HCT116 (cell line): ENCODE measurements at regions not wholly inside any gene's neighbourhood (a gene's known extent, or its start where the extent isn't known, plus 50 kb on each side); places are given as distances from the start of the nearest gene placed in this dataset.

Experiments
- CBX3 ChIP-seq: IDR thresholded peaks from 2 replicates; pipeline ENCODE4 v1.6.1; 2012; ENCODE audit warnings: low read depth
- CEBPB ChIP-seq: IDR thresholded peaks from 2 replicates; pipeline ENCODE4 v1.6.1; 2012; ENCODE audit warnings: low read depth
- EZH2 ChIP-seq: fragments of 200-600 bp; sonication (generic); IDR thresholded peaks from 2 replicates; pipeline ENCODE4 v1.6.1; 2017; ENCODE audit warnings: antibody characterized with exemption, mixed run types
- EZH2phosphoT487 ChIP-seq: fragments of 200-600 bp; IDR thresholded peaks from 2 replicates; pipeline ENCODE4 v1.6.1; 2018; ENCODE audit warnings: antibody characterized with exemption, borderline replicate concordance
- JUND ChIP-seq: IDR thresholded peaks from 2 replicates; pipeline ENCODE4 v1.6.1; 2012
- POLR2A ChIP-seq: IDR thresholded peaks from 2 replicates; pipeline ENCODE4 v1.7.0; 2011; ENCODE audit warnings: borderline replicate concordance; ENCODE audit not compliant: insufficient read depth, insufficient read length; ENCODE audit errors: extremely low read depth
- POLR2AphosphoS5 ChIP-seq: IDR thresholded peaks from 2 replicates; pipeline ENCODE4 v1.6.1; 2011; ENCODE audit warnings: mild to moderate bottlenecking, low read depth, low read length, moderate library complexity
- RAD21 ChIP-seq: IDR thresholded peaks from 2 replicates; pipeline ENCODE4 v1.6.1; 2012; ENCODE audit warnings: low read depth, mild to moderate bottlenecking
- SP1 ChIP-seq: IDR thresholded peaks from 2 replicates; pipeline ENCODE4 v1.6.1; 2012; ENCODE audit warnings: low read depth
- YY1 ChIP-seq: IDR thresholded peaks from 2 replicates; pipeline ENCODE4 v1.6.1; 2011; ENCODE audit warnings: low read length, low read depth, moderate library complexity, mild to moderate bottlenecking; ENCODE audit not compliant: insufficient replicate concordance; ENCODE audit errors: extremely low read depth
- ZNF274 ChIP-seq: fragments of 200-500 bp; sonication (Bioruptor generic); IDR thresholded peaks from 2 replicates; pipeline ENCODE4 v1.6.1; 2014; ENCODE audit warnings: mild to moderate bottlenecking, low read depth, low read length, inconsistent platforms
- TF ChIP-seq, protein P1 (sequence below), 3 experiments: fragments of 200-600 bp in 1 of 3; sonication (generic) in 1 of 3; IDR thresholded peaks in 2 of 3; conservative IDR thresholded peaks in 1 of 3; 2 replicates each; pipeline ENCODE4 v1.5.1; 2012 to 2017; ENCODE audit warnings: low read depth in 2 of 3, low read length in 2 of 3, antibody characterized with exemption in 1 of 3, borderline replicate concordance in 1 of 3, control low read depth in 1 of 3, mild to moderate bottlenecking in 1 of 3, mixed read lengths in 1 of 3, mixed run types in 1 of 3, moderate library complexity in 1 of 3; ENCODE audit not compliant: insufficient read depth in 1 of 3
- TF ChIP-seq, protein P2 (sequence below): IDR thresholded peaks from 2 replicates; pipeline ENCODE4 v1.6.1; 2011; ENCODE audit warnings: mild to moderate bottlenecking, low read length, moderate library complexity; ENCODE audit not compliant: insufficient replicate concordance; ENCODE audit errors: extremely low read depth
- TF ChIP-seq, protein P3 (sequence below): IDR thresholded peaks from 2 replicates; pipeline ENCODE4 v1.6.1; 2012; ENCODE audit warnings: low read depth

DNA sequence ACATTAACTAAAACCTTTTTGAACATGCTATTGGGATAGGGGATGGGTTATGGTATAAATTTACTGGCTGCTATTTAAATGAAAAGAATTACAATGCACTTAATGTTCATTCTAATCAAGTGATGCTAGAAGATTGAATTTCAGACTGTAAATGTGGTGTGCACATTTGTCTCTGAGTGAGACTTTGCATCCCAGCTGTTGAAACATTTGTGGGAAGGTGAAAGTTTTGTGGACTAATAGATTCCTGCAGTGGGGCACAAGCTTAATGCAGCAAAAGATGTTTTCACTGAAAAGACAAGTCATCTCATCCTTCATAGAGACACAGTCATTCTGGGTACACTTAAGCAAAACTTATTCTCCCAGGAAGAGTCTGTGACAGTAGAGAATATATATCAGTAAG, 323.6 kb downstream of the NFIB start:
- TF ChIP-seq, protein P1, sequence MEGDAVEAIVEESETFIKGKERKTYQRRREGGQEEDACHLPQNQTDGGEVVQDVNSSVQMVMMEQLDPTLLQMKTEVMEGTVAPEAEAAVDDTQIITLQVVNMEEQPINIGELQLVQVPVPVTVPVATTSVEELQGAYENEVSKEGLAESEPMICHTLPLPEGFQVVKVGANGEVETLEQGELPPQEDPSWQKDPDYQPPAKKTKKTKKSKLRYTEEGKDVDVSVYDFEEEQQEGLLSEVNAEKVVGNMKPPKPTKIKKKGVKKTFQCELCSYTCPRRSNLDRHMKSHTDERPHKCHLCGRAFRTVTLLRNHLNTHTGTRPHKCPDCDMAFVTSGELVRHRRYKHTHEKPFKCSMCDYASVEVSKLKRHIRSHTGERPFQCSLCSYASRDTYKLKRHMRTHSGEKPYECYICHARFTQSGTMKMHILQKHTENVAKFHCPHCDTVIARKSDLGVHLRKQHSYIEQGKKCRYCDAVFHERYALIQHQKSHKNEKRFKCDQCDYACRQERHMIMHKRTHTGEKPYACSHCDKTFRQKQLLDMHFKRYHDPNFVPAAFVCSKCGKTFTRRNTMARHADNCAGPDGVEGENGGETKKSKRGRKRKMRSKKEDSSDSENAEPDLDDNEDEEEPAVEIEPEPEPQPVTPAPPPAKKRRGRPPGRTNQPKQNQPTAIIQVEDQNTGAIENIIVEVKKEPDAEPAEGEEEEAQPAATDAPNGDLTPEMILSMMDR (IDR thresholded peaks at IDR 0.05 in 2 of 3, conservative IDR thresholded peaks at IDR 0.05 in 1 of 3; ENCODE audit: borderline replicate concordance in 1 of 3, insufficient read depth in 1 of 3, low read depth in 2 of 3, low read length in 2 of 3): no peak
- TF ChIP-seq POLR2A (no peak), JUND (no peak), POLR2AphosphoS5 (no peak), CBX3 (no peak), RAD21 (no peak), YY1 (no peak), SP1 (no peak), EZH2 (no peak), ZNF274 (no peak), EZH2phosphoT487 (no peak), CEBPB (no peak)
- TF ChIP-seq, protein P2, sequence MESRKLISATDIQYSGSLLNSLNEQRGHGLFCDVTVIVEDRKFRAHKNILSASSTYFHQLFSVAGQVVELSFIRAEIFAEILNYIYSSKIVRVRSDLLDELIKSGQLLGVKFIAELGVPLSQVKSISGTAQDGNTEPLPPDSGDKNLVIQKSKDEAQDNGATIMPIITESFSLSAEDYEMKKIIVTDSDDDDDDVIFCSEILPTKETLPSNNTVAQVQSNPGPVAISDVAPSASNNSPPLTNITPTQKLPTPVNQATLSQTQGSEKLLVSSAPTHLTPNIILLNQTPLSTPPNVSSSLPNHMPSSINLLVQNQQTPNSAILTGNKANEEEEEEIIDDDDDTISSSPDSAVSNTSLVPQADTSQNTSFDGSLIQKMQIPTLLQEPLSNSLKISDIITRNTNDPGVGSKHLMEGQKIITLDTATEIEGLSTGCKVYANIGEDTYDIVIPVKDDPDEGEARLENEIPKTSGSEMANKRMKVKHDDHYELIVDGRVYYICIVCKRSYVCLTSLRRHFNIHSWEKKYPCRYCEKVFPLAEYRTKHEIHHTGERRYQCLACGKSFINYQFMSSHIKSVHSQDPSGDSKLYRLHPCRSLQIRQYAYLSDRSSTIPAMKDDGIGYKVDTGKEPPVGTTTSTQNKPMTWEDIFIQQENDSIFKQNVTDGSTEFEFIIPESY: no peak
- TF ChIP-seq, protein P3, sequence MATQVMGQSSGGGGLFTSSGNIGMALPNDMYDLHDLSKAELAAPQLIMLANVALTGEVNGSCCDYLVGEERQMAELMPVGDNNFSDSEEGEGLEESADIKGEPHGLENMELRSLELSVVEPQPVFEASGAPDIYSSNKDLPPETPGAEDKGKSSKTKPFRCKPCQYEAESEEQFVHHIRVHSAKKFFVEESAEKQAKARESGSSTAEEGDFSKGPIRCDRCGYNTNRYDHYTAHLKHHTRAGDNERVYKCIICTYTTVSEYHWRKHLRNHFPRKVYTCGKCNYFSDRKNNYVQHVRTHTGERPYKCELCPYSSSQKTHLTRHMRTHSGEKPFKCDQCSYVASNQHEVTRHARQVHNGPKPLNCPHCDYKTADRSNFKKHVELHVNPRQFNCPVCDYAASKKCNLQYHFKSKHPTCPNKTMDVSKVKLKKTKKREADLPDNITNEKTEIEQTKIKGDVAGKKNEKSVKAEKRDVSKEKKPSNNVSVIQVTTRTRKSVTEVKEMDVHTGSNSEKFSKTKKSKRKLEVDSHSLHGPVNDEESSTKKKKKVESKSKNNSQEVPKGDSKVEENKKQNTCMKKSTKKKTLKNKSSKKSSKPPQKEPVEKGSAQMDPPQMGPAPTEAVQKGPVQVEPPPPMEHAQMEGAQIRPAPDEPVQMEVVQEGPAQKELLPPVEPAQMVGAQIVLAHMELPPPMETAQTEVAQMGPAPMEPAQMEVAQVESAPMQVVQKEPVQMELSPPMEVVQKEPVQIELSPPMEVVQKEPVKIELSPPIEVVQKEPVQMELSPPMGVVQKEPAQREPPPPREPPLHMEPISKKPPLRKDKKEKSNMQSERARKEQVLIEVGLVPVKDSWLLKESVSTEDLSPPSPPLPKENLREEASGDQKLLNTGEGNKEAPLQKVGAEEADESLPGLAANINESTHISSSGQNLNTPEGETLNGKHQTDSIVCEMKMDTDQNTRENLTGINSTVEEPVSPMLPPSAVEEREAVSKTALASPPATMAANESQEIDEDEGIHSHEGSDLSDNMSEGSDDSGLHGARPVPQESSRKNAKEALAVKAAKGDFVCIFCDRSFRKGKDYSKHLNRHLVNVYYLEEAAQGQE: no peak
